ENCODE measurements at regions not wholly inside any gene's neighbourhood (a gene's known extent, or its start where the extent isn't known, plus 50 kb on each side); places are given as distances from the start of the nearest gene placed in this dataset.

DNA sequence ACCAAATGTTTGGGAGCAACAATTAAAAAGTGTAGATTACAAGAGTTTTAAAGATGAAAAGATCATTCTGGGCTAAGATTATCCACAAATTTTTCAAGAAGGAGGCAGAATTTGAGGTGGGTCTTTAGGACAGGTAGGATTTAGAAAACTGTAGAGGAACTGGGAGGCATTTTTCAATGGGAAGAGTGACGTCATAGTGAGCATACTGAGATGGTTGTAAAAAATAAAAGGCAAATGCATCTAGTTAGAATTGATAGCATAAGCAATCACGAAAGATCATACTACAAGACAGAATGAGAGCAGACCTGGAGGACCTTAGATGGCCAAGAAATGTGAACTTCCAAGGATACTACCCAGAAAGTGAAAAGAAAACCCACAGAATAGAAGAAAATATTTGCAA lies 131.6 kb upstream of the G2E3 start:
- Mint-ChIP-seq H3K27me3 (peaks cover 14% of the 10 kb centered on the region), H3K36me3 (ENCODE audit: low read depth) (no peaks in the 10 kb centered on the region), H3K4me3 (no peak overlapping the region), H3K27ac (no peak overlapping the region), H3K4me1 (ENCODE audit: low read depth) (no peaks in the 10 kb centered on the region), H3K9me3 (no peaks in the 10 kb centered on the region)
- ChIA-PET CTCF (no interaction called here), POLR2A (no interaction called here)
- intact Hi-C loops (cut with micrococcal nuclease), result no loop called here
- no peak for DNase-seq
- ATAC-seq, result no peak
- TF ChIP-seq, protein P1, sequence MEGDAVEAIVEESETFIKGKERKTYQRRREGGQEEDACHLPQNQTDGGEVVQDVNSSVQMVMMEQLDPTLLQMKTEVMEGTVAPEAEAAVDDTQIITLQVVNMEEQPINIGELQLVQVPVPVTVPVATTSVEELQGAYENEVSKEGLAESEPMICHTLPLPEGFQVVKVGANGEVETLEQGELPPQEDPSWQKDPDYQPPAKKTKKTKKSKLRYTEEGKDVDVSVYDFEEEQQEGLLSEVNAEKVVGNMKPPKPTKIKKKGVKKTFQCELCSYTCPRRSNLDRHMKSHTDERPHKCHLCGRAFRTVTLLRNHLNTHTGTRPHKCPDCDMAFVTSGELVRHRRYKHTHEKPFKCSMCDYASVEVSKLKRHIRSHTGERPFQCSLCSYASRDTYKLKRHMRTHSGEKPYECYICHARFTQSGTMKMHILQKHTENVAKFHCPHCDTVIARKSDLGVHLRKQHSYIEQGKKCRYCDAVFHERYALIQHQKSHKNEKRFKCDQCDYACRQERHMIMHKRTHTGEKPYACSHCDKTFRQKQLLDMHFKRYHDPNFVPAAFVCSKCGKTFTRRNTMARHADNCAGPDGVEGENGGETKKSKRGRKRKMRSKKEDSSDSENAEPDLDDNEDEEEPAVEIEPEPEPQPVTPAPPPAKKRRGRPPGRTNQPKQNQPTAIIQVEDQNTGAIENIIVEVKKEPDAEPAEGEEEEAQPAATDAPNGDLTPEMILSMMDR (IDR thresholded peaks at IDR 0.05), result no peak

- ChIA-PET CTCF (no interaction called here), POLR2A (no interaction called here)
- TF ChIP-seq, protein P1 (IDR thresholded peaks at IDR 0.05), result no peak
- Mint-ChIP-seq H3K27ac (no peak overlapping the region), H3K36me3 (ENCODE audit: low read depth) (no peaks in the 10 kb centered on the region), H3K9me3 (no peaks in the 10 kb centered on the region), H3K4me3 (no peak overlapping the region), H3K4me1 (ENCODE audit: low read depth) (no peaks in the 10 kb centered on the region), H3K27me3 (peaks cover 14% of the 10 kb centered on the region)
- intact Hi-C loops (cut with micrococcal nuclease), result no loop called here
- ATAC-seq (no peak), DNase-seq (no peak)
Measured at GRCh38 chr14:30427846-30428245, 131.1 kb upstream of the G2E3 start.

DNA sequence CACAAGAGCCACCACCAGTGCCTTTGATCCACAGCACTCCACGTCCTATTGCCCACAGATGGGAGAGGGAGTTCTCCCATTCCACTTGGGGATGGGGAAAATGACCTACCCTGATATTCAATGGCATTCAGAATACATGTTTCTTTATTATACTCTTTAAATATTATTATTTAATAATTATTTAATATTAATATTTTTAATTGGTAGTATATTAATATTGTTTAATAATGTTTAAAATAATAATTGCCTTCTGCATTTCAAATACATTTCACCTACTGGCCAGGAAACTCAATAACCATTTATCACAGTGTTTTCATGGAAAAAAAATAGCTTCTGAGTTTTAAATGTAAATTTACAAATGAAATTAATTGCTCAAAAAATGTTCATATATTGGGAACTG lies 127.4 kb upstream of the G2E3 start:
- Mint-ChIP-seq H3K4me3 (no peak overlapping the region), H3K9me3 (no peaks in the 10 kb centered on the region)

DNA sequence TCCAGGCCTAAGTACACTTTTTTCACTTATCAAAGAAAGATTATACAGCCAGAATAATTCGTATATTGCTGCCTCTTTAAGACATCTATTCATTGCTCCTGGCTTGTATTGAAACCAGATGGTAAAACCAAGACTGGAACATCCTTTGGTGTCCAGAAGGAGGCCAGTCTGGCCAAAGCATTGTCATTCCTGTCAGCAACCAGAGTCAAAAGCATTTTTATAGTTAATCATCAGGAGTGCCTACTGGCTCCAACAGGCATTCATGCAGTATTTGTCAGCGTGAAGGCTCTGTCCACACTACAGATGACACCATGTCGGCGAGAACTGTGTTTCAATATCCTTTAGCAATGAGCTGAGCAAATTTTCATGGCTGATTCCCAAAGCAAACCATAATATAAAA lies 118.0 kb upstream of the G2E3 start:
- Mint-ChIP-seq H3K36me3 (ENCODE audit: low read depth) (no peaks in the 10 kb centered on the region), H3K9me3 (no peaks in the 10 kb centered on the region), H3K4me1 (ENCODE audit: low read depth) (no peaks in the 10 kb centered on the region), H3K27ac (no peak overlapping the region), H3K4me3 (no peak overlapping the region), H3K27me3 (peaks cover 13% of the 10 kb centered on the region)
- CTCF ChIA-PET, result no interaction called here
- DNase-seq (no peak), ATAC-seq (no peak)
- TF ChIP-seq, protein P1 (IDR thresholded peaks at IDR 0.05), result no peak
- POLR2A ChIA-PET, result no interaction called here
- intact Hi-C loops (cut with micrococcal nuclease), result no loop called here

More for the DNA sequence above, 127.4 kb upstream of the G2E3 start:
- ChIA-PET POLR2A (no interaction called here), CTCF (no interaction called here)
- ATAC-seq (no peak), DNase-seq (no peak)
- Mint-ChIP-seq H3K4me1 (ENCODE audit: low read depth) (no peaks in the 10 kb centered on the region), H3K36me3 (ENCODE audit: low read depth) (no peaks in the 10 kb centered on the region), H3K27me3 (peaks cover 8% of the 10 kb centered on the region), H3K27ac (no peak overlapping the region)
- TF ChIP-seq, protein P1 (IDR thresholded peaks at IDR 0.05), result no peak
- intact Hi-C loops (cut with micrococcal nuclease), result no loop called here

GRCh38 chr14:30443368-30444007 lies 115.5 kb upstream of the G2E3 start:
- TF ChIP-seq, protein P1 (IDR thresholded peaks at IDR 0.05), result peak; percentile 13
- Mint-ChIP-seq H3K4me3 (no peak overlapping the region), H3K27me3 (peaks cover 13% of the 10 kb centered on the region), H3K36me3 (ENCODE audit: low read depth) (no peaks in the 10 kb centered on the region), H3K9me3 (no peaks in the 10 kb centered on the region), H3K27ac (no peak overlapping the region), H3K4me1 (ENCODE audit: low read depth) (no peaks in the 10 kb centered on the region)
- intact Hi-C loops (cut with micrococcal nuclease), result no loop called here
- ChIA-PET POLR2A (no interaction called here), CTCF (interaction anchor here (1.0 to 2.4 kb wide), 2 partner anchors 69 to 173 kb away, joined by 5 to 18 read pairs; no protein-coding TSS in a partner anchor)
- ATAC-seq (no peak), DNase-seq (no peak)

All from activated CD8-positive, alpha-beta T cell treated with anti-CD3 and anti-CD28 coated beads for 36 hours (primary cell).